SK-N-SH (cell line): ENCODE measurements at regions not wholly inside any gene's neighbourhood (a gene's known extent, or its start where the extent isn't known, plus 50 kb on each side); places are given as distances from the start of the nearest gene placed in this dataset.

Experiments used
- FOXJ3 ChIP-seq: sonication (generic); formaldehyde crosslinking; IDR thresholded peaks from 2 replicates; pipeline ENCODE4 v1.5.1; 2020; ENCODE audit warnings: mild to moderate bottlenecking, missing genetic modification reagents
- FOXM1 ChIP-seq: IDR thresholded peaks from 2 replicates; pipeline ENCODE4 v1.4.0; 2012; ENCODE audit warnings: low read depth, mild to moderate bottlenecking
- NRF1 ChIP-seq: IDR thresholded peaks from 2 replicates; pipeline ENCODE4 v1.6.1; 2012; ENCODE audit warnings: low read depth, mild to moderate bottlenecking, low read length
- RCOR1 ChIP-seq: fragments of 150-350 bp; IDR thresholded peaks from 2 replicates; pipeline ENCODE4 v1.6.1; 2017; ENCODE audit warnings: antibody characterized with exemption, low read length
- SIN3A ChIP-seq: IDR thresholded peaks from 2 replicates; pipeline ENCODE4 v1.6.1; 2012; ENCODE audit warnings: low read depth, mild to moderate bottlenecking, low read length, moderate library complexity, borderline replicate concordance
- YY1 ChIP-seq: IDR thresholded peaks from 2 replicates; pipeline ENCODE4 v1.4.0; 2012; ENCODE audit warnings: low read depth, mild to moderate bottlenecking
- TF ChIP-seq, protein P1 (sequence below): fragments of 200-600 bp; sonication (generic); IDR thresholded peaks from 2 replicates; pipeline ENCODE4 v1.6.1; 2017; ENCODE audit warnings: antibody characterized with exemption, mild to moderate bottlenecking, moderate library complexity

DNA sequence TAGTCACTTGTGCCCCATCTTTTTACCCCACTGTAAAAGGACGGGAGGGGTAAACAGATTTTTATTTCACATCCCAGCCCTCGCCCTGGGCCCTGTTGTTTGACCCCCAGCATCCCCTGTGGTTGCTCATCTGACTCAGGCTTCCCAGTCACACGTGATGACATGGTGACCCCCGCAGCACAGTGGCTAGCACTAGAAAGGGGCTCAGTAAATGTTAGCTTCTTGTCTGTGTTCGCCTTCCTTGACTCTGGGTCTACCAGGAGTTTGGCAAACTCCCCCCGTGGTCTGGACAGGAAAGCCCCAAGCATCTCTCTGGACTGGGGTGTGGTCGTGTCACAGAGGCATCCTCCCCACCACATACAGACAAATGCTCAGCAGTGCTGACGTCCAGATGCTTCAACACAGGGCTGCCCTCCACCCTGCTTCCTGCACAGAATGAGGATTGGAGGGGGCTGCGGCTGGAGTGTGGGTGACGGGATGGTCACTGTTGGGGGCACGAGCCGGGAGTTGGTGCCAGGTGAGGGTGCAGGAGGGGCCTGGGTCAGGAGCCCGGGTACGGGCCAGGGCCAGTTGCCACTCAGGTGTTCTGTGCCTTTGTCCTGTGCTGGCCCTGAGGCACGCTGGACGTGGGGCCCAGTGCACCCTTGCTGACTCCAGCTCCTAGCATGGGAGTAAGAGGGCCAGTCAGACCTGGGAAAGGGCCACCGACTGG is 69.1 kb downstream of the METRNL start:
- TF ChIP-seq, protein P1, sequence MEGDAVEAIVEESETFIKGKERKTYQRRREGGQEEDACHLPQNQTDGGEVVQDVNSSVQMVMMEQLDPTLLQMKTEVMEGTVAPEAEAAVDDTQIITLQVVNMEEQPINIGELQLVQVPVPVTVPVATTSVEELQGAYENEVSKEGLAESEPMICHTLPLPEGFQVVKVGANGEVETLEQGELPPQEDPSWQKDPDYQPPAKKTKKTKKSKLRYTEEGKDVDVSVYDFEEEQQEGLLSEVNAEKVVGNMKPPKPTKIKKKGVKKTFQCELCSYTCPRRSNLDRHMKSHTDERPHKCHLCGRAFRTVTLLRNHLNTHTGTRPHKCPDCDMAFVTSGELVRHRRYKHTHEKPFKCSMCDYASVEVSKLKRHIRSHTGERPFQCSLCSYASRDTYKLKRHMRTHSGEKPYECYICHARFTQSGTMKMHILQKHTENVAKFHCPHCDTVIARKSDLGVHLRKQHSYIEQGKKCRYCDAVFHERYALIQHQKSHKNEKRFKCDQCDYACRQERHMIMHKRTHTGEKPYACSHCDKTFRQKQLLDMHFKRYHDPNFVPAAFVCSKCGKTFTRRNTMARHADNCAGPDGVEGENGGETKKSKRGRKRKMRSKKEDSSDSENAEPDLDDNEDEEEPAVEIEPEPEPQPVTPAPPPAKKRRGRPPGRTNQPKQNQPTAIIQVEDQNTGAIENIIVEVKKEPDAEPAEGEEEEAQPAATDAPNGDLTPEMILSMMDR, result no peak
- no peak for TF ChIP-seq FOXM1
- TF ChIP-seq NRF1, result no peak
- TF ChIP-seq YY1, result no peak
- TF ChIP-seq FOXJ3 (CRISPR knock-in tag), result no peak
- no peak for TF ChIP-seq SIN3A
- no peak for TF ChIP-seq RCOR1
